Right lobe of liver (tissue), 4 donors: ENCODE measurements at regions not wholly inside any gene's neighbourhood (a gene's known extent, or its start where the extent isn't known, plus 50 kb on each side); places are given as distances from the start of the nearest gene placed in this dataset.

Source experiments
- POLR2A ChIP-seq: fragments of 450-650 bp; IDR thresholded peaks from one replicate; pipeline ENCODE4 v1.6.1; 2017; ENCODE audit warnings: antibody characterized with exemption, mild to moderate bottlenecking
- TF ChIP-seq, protein P1 (sequence below), 4 donors: fragments of 200-600 bp in 3 of 4; fragments of 450-650 bp in 1 of 4; IDR thresholded peaks; one replicate each; pipeline versions ENCODE4 v1.5.1 to v1.8.0; 2016 to 2022; ENCODE audit warnings: antibody characterized with exemption in 4 of 4, mild to moderate bottlenecking in 2 of 4
- donor health status: DM: no; HTN: no; CAD: no.
- donor health status: DM: no; HTN: no; CAD: no.
- donor health status: DM: no; HTN: yes; CAD: no.

GRCh38 chr15:87779746-87780145, 476.8 kb downstream of the NTRK3 start:
- TF ChIP-seq POLR2A: no peak
- TF ChIP-seq, protein P1, sequence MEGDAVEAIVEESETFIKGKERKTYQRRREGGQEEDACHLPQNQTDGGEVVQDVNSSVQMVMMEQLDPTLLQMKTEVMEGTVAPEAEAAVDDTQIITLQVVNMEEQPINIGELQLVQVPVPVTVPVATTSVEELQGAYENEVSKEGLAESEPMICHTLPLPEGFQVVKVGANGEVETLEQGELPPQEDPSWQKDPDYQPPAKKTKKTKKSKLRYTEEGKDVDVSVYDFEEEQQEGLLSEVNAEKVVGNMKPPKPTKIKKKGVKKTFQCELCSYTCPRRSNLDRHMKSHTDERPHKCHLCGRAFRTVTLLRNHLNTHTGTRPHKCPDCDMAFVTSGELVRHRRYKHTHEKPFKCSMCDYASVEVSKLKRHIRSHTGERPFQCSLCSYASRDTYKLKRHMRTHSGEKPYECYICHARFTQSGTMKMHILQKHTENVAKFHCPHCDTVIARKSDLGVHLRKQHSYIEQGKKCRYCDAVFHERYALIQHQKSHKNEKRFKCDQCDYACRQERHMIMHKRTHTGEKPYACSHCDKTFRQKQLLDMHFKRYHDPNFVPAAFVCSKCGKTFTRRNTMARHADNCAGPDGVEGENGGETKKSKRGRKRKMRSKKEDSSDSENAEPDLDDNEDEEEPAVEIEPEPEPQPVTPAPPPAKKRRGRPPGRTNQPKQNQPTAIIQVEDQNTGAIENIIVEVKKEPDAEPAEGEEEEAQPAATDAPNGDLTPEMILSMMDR (IDR thresholded peaks at IDR 0.05): no peak
